ENCODE measurements at regions not wholly inside any gene's neighbourhood (a gene's known extent, or its start where the extent isn't known, plus 50 kb on each side); places are given as distances from the start of the nearest gene placed in this dataset.
A peak's percentile ranks its signal among the peaks of the same experiment; 100 is the strongest.

DNA sequence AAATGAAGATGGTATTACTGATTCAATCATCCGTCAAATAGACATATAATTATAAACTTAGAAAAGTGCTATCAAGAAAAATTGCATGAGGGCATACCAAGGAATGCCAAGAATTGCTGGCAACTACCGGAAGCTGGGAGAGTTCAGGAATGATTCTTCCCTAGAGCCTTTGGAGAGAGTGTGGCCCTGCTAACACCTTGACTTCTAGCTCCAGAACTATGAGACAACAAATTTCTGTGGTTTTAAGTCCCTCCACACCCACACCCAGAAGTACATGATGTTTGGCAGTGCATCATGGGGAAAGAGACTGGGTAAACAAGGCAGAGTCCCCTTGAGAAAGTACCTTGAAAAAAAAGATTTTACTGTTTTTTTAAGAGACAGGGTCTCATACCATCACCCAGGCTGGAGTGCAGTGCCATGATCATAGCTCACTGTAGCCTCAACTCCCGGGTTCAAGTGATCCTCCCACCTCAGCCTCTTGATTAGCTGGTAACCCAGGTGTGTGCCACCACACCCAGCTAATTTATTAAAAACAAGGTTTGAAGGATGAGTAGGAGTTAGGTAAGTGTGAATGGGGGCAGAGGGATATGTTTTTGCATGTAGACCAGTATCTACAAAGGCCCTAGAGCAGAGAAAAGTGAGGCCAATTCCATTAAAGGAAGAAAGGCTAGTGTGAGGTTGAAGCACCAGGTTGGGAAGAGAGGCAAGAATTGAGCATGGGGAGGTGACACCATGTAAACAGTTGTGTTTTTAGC lies 53.1 kb downstream of the GSX2 start:
- DNase-seq (ENCODE audit: low read depth): peak; percentile 93

DNA sequence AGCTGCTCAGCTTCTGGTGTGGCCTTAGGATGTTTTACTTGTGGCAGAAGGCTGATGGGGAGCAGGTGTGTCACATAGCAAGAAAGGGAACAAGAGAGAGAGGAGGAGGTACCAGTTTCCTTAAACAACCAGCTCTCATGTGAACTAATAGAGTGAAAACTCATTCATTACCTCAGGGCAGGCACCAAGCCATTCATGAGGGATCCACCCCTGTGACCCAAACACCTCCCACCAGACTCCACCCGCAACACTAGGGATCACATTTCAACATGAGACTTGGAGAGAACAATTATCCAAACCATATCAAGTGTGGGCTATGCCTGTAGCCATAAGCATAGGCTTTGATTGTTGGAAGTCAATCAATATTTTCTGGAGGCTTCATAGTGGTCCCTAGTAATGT lies 56.0 kb downstream of the GSX2 start:
- DNase-seq (ENCODE audit: low read depth): no peak

DNA sequence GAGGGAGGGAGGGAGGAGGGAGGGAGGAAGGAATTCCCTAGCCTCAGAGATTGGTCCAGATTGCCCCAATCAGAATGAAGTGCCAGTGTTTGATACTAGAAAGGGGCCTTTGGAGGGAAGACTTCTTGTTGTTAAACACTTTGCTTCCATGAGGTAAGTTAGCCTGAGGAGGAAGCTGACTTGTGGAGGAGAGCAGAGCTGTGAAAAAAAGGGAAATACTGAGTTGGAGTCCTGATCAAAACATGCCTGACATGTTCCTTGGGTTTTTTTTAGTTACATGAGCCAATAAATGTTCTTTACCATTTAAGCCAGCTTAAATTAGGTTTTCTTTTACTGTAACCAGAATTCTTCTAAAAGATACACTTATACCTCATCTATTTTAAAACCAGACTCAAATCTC lies 57.6 kb downstream of the GSX2 start:
- DNase-seq (ENCODE audit: low read depth): no peak

DNA sequence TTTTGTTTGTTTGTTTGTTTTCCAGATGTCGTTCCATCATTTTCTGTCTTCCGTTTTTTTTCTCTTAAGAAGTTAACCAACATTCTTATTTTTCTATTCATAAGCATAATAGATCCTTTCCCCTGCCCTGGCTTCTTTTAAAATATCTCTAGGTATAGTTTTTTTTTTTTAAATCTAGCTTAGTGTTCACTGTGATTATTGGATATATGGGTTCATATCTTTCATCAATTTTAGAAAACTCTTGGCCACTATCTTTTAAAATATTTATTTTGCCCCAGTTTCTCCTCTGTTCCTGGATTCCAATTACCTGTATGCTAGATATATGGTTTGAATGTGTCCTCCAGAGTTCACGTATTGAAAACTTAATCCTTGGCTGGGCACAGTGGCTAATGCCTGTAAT lies 59.6 kb downstream of the GSX2 start:
- no peak for DNase-seq (ENCODE audit: low read depth)

GRCh38 chr4:54165011-54165410 lies 64.1 kb upstream of the PDGFRA start:
- no peak for DNase-seq (ENCODE audit: low read depth)

- DNase-seq (ENCODE audit: low read depth): peak; percentile 97
Observed at GRCh38 chr4:54165438-54165837, 63.7 kb upstream of the PDGFRA start.

GRCh38 chr4:54167508-54167907 lies 61.6 kb upstream of the PDGFRA start:
- DNase-seq (ENCODE audit: low read depth): no peak

GRCh38 chr4:54169176-54169575 lies 59.9 kb upstream of the PDGFRA start:
- no peak for DNase-seq (ENCODE audit: low read depth)

DNA sequence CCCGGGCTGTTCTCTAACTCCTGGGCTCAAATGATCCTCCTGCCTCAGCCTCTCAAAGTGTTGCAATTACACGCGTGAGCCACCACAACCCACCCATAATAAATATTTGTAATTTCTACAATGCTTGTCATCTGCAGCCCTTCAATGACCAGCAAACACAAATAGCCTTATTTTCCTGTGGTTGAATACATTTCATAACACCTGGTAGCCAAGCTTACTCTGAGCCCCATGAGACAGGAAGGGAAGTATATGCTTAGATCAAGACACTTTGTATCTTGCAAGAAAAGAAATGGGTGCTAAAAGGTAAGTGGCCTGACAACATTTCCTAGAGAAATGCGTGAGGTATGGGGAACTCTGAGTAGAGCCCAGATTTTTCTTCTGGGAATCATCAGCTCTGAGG lies 56.9 kb upstream of the PDGFRA start:
- DNase-seq (ENCODE audit: low read depth): no peak

GRCh38 chr4:54173281-54173912 lies 55.7 kb upstream of the PDGFRA start:
- no peak for DNase-seq (ENCODE audit: low read depth)

DNA sequence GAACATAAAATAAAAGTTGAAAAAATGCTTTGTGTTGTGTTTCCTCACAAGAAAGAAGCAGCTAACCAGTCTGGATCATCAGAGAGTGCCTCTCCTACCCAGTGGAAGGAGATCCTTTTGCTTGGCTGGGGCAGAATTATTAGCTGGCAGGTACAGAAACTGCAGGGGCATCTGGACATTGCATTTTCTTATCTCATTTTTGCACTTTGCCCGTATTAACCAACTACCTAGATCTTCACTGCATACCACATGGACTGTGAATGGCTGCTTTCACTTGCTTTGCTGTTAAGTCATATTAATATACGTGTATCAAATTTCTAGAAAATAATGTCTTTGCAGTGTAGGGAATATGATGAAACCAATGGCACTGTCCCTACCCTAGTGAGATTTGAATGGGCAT lies 52.9 kb upstream of the PDGFRA start:
- DNase-seq (ENCODE audit: low read depth): no peak

Measured in renal cortical epithelial cell (primary cell).